ENCODE measurements at regions not wholly inside any gene's neighbourhood (a gene's known extent, or its start where the extent isn't known, plus 50 kb on each side); places are given as distances from the start of the nearest gene placed in this dataset.

- Histone ChIP-seq H3K4me1 (ENCODE audit: control insufficient read depth, insufficient read depth, low read length) (no peaks in the 10 kb centered on the region), H3K27me3 (ENCODE audit: control insufficient read depth, insufficient read depth, low read length) (no peaks in the 10 kb centered on the region), H3K4me3 (ENCODE audit: insufficient read depth, low read depth, low read length) (no peak overlapping the region), H3K79me1 (ENCODE audit: low read depth in 1 of 2, low read length in 2 of 2) (no peaks in the 10 kb centered on the region), H2BK120ac (ENCODE audit: low read depth, low read length) (no peak overlapping the region), H3K9ac (ENCODE audit: low read depth, low read length) (no peak overlapping the region), H4K20me1 (ENCODE audit: insufficient read depth, low read length) (no peaks in the 10 kb centered on the region), H2AK9ac (replicated peaks; ENCODE audit: low read depth, low read length, poor library complexity) (no peak overlapping the region), H4K91ac (ENCODE audit: insufficient read depth, low read depth, low read length) (no peak overlapping the region), H3K36me3 (ENCODE audit: control insufficient read depth, insufficient read depth, low read length) (no peaks in the 10 kb centered on the region), H2BK5ac (ENCODE audit: low read depth, low read length, poor library complexity, severe bottlenecking) (no peak overlapping the region), H3K18ac (ENCODE audit: low read depth, low read length) (no peak overlapping the region), H3K56ac (ENCODE audit: extremely low read depth, insufficient read depth, low read length) (no peak overlapping the region), H3K27ac (ENCODE audit: insufficient read depth, low read length) (no peak overlapping the region), H3K14ac (replicated peaks; ENCODE audit: low read depth, low read length) (no peak overlapping the region), H3K9me3 (ENCODE audit: control insufficient read depth, insufficient read depth, low read length) (peaks cover 7% of the 10 kb centered on the region), H4K5ac (ENCODE audit: low read depth, low read length) (no peak overlapping the region), H3K9me1 (ENCODE audit: insufficient read depth, low read length) (no peaks in the 10 kb centered on the region), H3K23ac (ENCODE audit: low read depth, low read length) (no peak overlapping the region), H2BK15ac (ENCODE audit: low read depth, low read length) (no peak overlapping the region), H2AK5ac (ENCODE audit: low read depth, low read length) (no peak overlapping the region), H2AFZ (replicated peaks; ENCODE audit: low read length, poor library complexity) (no peak overlapping the region), H3K4me2 (ENCODE audit: low read depth, low read length) (no peak overlapping the region), H3K4ac (ENCODE audit: low read depth, low read length) (no peak overlapping the region), H2BK20ac (ENCODE audit: low read depth, low read length) (no peak overlapping the region), H4K8ac (ENCODE audit: low read depth in 2 of 2, low read length in 2 of 2) (no peak overlapping the region)
- BruUV-seq (replicated peaks): no TSS peak
- ATAC-seq (ENCODE audit: low read depth) (no peak), DNase-seq (no peak)
- ChIA-PET POLR2A (ENCODE audit: unreplicated experiment) (no interaction called here), CTCF (interaction anchor here (0.5 kb wide), 1 partner anchor 18 kb away, joined by 7 read pairs; no protein-coding TSS in a partner anchor)
- WGBS, 2 experiments (ENCODE audit: extremely low coverage in 2 of 2, insufficient read length in 1 of 2): 80% methylated on average over 1 of the region's 4 CpGs; no CpG with 5 or more reads in 1 of the 2 experiments
- intact Hi-C loops (cut with micrococcal nuclease): no loop called here
- dilution Hi-C loops (cut with HindIII; ENCODE audit: low sequenced_read_pairs, unreplicated experiment): no loop called here
- in situ Hi-C loops (cut with MboI; ENCODE audit: low sequenced_read_pairs): no loop called here
- TF ChIP-seq, protein P1, sequence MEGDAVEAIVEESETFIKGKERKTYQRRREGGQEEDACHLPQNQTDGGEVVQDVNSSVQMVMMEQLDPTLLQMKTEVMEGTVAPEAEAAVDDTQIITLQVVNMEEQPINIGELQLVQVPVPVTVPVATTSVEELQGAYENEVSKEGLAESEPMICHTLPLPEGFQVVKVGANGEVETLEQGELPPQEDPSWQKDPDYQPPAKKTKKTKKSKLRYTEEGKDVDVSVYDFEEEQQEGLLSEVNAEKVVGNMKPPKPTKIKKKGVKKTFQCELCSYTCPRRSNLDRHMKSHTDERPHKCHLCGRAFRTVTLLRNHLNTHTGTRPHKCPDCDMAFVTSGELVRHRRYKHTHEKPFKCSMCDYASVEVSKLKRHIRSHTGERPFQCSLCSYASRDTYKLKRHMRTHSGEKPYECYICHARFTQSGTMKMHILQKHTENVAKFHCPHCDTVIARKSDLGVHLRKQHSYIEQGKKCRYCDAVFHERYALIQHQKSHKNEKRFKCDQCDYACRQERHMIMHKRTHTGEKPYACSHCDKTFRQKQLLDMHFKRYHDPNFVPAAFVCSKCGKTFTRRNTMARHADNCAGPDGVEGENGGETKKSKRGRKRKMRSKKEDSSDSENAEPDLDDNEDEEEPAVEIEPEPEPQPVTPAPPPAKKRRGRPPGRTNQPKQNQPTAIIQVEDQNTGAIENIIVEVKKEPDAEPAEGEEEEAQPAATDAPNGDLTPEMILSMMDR (conservative IDR thresholded peaks at IDR 0.05; ENCODE audit: low read depth, low read length): no peak
- TF ChIP-seq RAD21 (IDR thresholded peaks at IDR 0.05; ENCODE audit: low read length) (no peak), MXI1 (IDR thresholded peaks at IDR 0.05; ENCODE audit: borderline replicate concordance, low read depth, low read length) (no peak), ELK1 (IDR thresholded peaks at IDR 0.05; ENCODE audit: borderline replicate concordance, low read depth, low read length) (no peak), MAZ (IDR thresholded peaks at IDR 0.05; ENCODE audit: borderline replicate concordance, low read depth, low read length) (no peak), SMC3 (IDR thresholded peaks at IDR 0.05; ENCODE audit: low read depth, low read length) (no peak), MAFK (IDR thresholded peaks at IDR 0.05; ENCODE audit: low read depth, low read length) (no peak), CHD1 (IDR thresholded peaks at IDR 0.05; ENCODE audit: low read depth, low read length) (no peak), RCOR1 (IDR thresholded peaks at IDR 0.05; ENCODE audit: insufficient replicate concordance, low read length) (no peak), CEBPB (IDR thresholded peaks at IDR 0.05; ENCODE audit: low read depth, low read length) (no peak), POLR2A (IDR thresholded peaks at IDR 0.05; ENCODE audit: low read depth, low read length) (no peak), NFE2L2 (IDR thresholded peaks at IDR 0.05; ENCODE audit: low read depth, low read length) (no peak), USF2 (IDR thresholded peaks at IDR 0.05; ENCODE audit: low read depth, low read length) (no peak), BHLHE40 (IDR thresholded peaks at IDR 0.05; ENCODE audit: low read depth, low read length) (no peak), RFX5 (IDR thresholded peaks at IDR 0.05; ENCODE audit: low read depth, low read length) (no peak)
Measured at GRCh38 chr16:16887193-16887592, 508.3 kb downstream of the NPIPA7 start.
